ENCODE measurements at regions not wholly inside any gene's neighbourhood (a gene's known extent, or its start where the extent isn't known, plus 50 kb on each side); places are given as distances from the start of the nearest gene placed in this dataset.

DNA sequence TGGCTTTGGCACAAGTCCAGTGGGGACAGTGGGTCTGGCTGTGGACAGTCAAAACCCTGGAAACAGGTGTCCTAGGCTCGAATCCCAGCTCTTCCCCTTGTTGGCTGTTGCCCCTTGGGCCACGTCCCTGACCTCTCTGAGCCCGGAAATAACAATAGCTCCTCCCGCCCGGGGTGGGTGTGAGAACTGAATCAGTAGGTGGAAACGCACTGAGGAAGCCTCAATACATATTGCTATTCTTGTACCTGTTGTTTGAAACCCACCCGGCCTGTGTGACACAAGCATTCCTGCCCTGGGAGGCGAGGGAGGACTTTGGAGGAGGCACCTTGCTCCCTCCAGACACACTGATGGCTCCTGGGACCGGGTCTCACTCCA lies 134.1 kb downstream of the OLFM1 start:
- DNase-seq (ENCODE audit: low read depth): no peak
- H3K4me3 ChIP-seq (ENCODE audit: control insufficient read depth, low read depth, low read length): no peak overlapping the region
- TF ChIP-seq, protein P1, sequence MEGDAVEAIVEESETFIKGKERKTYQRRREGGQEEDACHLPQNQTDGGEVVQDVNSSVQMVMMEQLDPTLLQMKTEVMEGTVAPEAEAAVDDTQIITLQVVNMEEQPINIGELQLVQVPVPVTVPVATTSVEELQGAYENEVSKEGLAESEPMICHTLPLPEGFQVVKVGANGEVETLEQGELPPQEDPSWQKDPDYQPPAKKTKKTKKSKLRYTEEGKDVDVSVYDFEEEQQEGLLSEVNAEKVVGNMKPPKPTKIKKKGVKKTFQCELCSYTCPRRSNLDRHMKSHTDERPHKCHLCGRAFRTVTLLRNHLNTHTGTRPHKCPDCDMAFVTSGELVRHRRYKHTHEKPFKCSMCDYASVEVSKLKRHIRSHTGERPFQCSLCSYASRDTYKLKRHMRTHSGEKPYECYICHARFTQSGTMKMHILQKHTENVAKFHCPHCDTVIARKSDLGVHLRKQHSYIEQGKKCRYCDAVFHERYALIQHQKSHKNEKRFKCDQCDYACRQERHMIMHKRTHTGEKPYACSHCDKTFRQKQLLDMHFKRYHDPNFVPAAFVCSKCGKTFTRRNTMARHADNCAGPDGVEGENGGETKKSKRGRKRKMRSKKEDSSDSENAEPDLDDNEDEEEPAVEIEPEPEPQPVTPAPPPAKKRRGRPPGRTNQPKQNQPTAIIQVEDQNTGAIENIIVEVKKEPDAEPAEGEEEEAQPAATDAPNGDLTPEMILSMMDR (IDR thresholded peaks at IDR 0.05; ENCODE audit: control insufficient read depth, insufficient read depth, low read depth, low read length, missing control alignments): no peak

DNA sequence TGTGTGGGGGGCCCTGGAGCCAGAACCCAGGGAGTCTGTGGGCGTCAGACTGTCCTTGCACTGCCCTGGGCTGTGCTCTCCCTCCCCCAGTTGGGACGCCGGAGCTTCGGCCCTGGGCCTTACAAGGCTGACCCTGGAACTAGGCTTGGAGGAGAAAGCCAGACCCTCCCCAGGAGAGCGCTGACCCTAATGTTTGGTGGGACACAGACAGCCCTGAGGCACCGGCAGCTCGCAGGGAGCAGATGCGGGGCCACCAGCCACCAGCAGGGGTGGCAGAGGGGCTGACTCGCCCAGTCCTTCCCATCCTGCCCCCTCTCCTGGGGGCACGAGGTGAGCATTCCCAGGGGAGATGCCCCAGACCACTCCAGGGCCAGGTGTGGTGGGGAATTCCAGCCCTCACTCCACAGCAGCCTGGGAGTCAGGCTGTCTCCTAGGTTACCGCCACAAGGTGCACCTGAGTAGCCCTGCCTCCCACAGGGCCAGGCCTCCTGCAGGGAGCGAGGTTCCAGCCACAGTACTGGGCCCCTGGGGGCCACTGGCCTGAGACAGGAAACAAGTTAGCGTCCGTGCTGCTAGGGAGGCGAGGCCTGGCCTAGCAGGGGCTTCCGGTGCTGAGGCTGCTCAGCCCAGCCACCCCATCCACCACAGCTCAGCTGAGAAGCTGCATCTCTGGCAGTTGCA lies 134.6 kb downstream of the OLFM1 start:
- no peak overlapping the region for H3K4me3 ChIP-seq (ENCODE audit: control insufficient read depth, low read depth, low read length)
- TF ChIP-seq, protein P1 (IDR thresholded peaks at IDR 0.05; ENCODE audit: control insufficient read depth, insufficient read depth, low read depth, low read length, missing control alignments): no peak
- no peak for DNase-seq (ENCODE audit: low read depth)

- no peak overlapping the region for H3K4me3 ChIP-seq (ENCODE audit: control insufficient read depth, low read depth, low read length)
- DNase-seq (ENCODE audit: low read depth): no peak
- TF ChIP-seq, protein P1 (IDR thresholded peaks at IDR 0.05; ENCODE audit: control insufficient read depth, insufficient read depth, low read depth, low read length, missing control alignments): no peak
These were observed 135.7 kb downstream of the OLFM1 start for GRCh38 chr9:135222881-135223760.

DNA sequence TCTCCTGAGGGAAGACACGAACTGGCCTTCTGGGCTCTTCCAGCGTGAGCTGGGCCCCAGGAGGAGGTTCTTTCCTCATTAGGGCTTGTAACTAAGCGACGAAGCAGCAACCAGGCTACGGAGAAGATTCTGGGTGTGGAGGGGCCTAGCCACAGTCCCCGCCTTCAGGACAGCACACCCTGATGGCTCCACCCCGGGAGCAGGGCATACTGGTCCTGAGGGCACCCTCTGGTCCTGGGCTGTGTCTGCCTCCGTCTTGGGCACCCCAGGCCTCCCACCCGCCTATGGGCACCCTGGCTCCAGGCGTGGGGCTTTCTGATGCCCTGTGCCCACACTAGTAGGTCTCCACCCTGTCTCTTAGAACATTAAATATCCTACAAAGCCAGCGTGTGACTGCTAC lies 136.4 kb downstream of the OLFM1 start:
- TF ChIP-seq, protein P1 (IDR thresholded peaks at IDR 0.05; ENCODE audit: control insufficient read depth, insufficient read depth, low read depth, low read length, missing control alignments): no peak
- DNase-seq (ENCODE audit: low read depth): no peak
- no peak overlapping the region for H3K4me3 ChIP-seq (ENCODE audit: control insufficient read depth, low read depth, low read length)

DNA sequence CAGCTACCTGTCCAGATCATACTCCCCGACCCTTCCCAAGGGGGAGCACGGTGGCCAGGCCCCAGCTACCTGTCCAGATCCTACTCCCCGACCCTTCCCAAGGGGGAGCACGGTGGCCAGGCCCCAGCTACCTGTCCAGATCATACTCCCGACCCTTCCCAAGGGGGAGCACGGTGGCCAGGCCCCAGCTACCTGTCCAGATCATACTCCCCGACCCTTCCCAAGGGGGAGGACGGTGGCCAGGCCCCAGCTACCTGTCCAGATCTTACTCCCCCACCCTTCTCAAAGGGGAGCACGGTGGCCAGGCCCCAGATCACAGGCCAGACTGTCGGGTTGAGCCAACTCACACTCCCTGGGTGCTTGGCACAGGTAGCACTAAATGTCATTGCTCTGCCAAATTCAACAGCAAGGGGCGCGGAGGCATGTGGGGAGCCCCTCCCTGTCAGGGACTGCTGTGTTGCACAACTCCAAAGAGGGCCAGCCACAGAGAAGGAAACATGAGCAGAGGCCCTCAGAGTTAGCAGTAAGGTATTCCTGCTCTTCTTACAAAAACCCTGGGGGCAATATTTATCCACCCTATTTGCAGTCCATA lies 136.9 kb downstream of the OLFM1 start:
- DNase-seq (ENCODE audit: low read depth): no peak
- H3K4me3 ChIP-seq (ENCODE audit: control insufficient read depth, low read depth, low read length): no peak overlapping the region
- TF ChIP-seq, protein P1 (IDR thresholded peaks at IDR 0.05; ENCODE audit: control insufficient read depth, insufficient read depth, low read depth, low read length, missing control alignments): no peak

DNA sequence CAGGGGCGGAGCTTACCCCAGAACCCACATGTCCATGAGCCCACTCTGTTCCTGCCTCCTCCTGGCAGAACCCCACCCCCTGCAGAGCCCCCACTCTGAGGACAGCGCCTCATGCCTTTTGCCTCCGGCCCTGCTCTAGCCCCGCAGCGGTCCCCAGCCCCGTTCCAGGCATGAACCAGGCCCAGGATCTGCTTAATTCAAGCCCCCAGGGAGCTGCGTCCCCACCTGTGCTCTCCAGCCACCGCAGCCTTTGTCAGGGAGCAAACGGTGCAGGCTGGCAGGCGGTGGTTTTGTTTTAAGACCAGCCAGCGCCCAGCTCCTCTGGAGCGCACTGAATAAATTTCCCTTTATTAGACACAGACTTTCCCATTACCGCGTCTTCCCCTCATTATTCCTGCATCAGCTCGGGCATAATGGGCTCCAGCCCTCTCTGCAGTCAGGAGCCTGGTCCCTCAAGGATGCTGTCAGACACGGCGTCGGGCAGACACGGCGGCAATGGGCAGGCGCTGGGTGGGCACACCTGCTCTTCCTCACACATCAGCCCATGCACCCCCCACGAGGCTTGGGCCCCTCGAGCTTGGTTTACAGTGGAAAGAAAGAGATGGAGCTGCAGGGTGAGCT lies 137.6 kb downstream of the OLFM1 start:
- DNase-seq (ENCODE audit: low read depth): no peak
- TF ChIP-seq, protein P1 (IDR thresholded peaks at IDR 0.05; ENCODE audit: control insufficient read depth, insufficient read depth, low read depth, low read length, missing control alignments): no peak
- no peak overlapping the region for H3K4me3 ChIP-seq (ENCODE audit: control insufficient read depth, low read depth, low read length)

Measured in AG09309 (cell line).